Tibial nerve (tissue), 4 donors: ENCODE measurements at regions not wholly inside any gene's neighbourhood (a gene's known extent, or its start where the extent isn't known, plus 50 kb on each side); places are given as distances from the start of the nearest gene placed in this dataset.

Experiments
- EP300 ChIP-seq, 2 donors: sonication (generic); formaldehyde crosslinking; IDR thresholded peaks; one replicate each; pipeline ENCODE4 v1.6.1; 2017; ENCODE audit warnings: antibody characterized with exemption in 2 of 2, mild to moderate bottlenecking in 1 of 2
- POLR2A ChIP-seq, 2 donors: fragments of 450-650 bp; IDR thresholded peaks; one replicate each; pipeline ENCODE4 v1.6.1; 2017; ENCODE audit warnings: antibody characterized with exemption in 2 of 2, mild to moderate bottlenecking in 2 of 2, moderate library complexity in 2 of 2
- TF ChIP-seq, protein P1 (sequence below), 5 experiments: fragments of 200-600 bp in 3 of 5; fragments of 450-650 bp in 2 of 5; sonication (generic) in 3 of 5; IDR thresholded peaks; one replicate each; pipeline ENCODE4 v1.5.1; 2016 to 2019; ENCODE audit warnings: antibody characterized with exemption in 5 of 5, mild to moderate bottlenecking in 3 of 5, moderate library complexity in 2 of 5

DNA sequence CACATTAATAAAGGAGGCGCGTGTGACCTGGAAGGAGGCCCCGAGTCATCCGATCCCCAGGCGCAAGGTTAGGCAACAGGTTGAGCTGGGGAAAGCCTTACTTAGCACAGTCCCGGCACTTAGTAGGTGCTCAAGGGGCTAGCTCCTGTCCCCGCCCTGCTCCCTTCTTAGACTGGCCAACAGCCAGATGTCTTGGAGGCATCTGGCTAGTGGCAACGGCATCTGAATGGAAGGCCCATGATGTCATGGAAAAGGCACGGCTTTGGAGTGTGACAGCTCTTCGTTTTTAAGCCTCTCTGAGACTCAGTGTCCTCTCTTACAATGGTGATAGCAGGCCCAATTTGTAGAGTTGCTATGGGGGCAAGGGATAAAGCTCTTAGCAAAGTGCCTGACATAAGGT, 258.3 kb downstream of the CYRIA start:
- TF ChIP-seq, protein P1, sequence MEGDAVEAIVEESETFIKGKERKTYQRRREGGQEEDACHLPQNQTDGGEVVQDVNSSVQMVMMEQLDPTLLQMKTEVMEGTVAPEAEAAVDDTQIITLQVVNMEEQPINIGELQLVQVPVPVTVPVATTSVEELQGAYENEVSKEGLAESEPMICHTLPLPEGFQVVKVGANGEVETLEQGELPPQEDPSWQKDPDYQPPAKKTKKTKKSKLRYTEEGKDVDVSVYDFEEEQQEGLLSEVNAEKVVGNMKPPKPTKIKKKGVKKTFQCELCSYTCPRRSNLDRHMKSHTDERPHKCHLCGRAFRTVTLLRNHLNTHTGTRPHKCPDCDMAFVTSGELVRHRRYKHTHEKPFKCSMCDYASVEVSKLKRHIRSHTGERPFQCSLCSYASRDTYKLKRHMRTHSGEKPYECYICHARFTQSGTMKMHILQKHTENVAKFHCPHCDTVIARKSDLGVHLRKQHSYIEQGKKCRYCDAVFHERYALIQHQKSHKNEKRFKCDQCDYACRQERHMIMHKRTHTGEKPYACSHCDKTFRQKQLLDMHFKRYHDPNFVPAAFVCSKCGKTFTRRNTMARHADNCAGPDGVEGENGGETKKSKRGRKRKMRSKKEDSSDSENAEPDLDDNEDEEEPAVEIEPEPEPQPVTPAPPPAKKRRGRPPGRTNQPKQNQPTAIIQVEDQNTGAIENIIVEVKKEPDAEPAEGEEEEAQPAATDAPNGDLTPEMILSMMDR (IDR thresholded peaks at IDR 0.05), result no peak
- TF ChIP-seq POLR2A (IDR thresholded peaks at IDR 0.05) (no peak), EP300 (IDR thresholded peaks at IDR 0.05) (no peak)
